GM21723 (cell line): ENCODE measurements at regions not wholly inside any gene's neighbourhood (a gene's known extent, or its start where the extent isn't known, plus 50 kb on each side); places are given as distances from the start of the nearest gene placed in this dataset.
"Not testable (repeated sequence)": the region's sequence is repeated elsewhere in the genome, so short reads cannot be mapped to it uniquely, and the experiment has no call there.

ENCODE experiments used
- ATAC-seq: cut with Tn5 transposase; IDR thresholded peaks from one replicate; pipeline ENCODE4 v1.9.1; 2021; ENCODE audit warnings: mild to moderate bottlenecking, moderate library complexity; ENCODE audit not compliant: unreplicated experiment

GRCh38 chr4:130043732-130044160, 947.8 kb downstream of the C4orf33 start:
- ATAC-seq, result no peak

- no peak for ATAC-seq
These were observed 949.0 kb downstream of the C4orf33 start for GRCh38 chr4:130044788-130045531.

- ATAC-seq, result no peak
These were observed 957.8 kb downstream of the C4orf33 start for GRCh38 chr4:130053723-130054122.

- ATAC-seq, result no peak
These were observed 959.0 kb downstream of the C4orf33 start for GRCh38 chr4:130054908-130055307.

- no peak for ATAC-seq
These were observed 960.3 kb downstream of the C4orf33 start for GRCh38 chr4:130056286-130056685.

- ATAC-seq, result no peak
These were observed 968.5 kb downstream of the C4orf33 start for GRCh38 chr4:130064471-130064870.

- no peak for ATAC-seq
These were observed 971.5 kb downstream of the C4orf33 start for GRCh38 chr4:130067419-130067818.

- ATAC-seq, result no peak
These were observed 972.1 kb downstream of the C4orf33 start for GRCh38 chr4:130068072-130068471.

- ATAC-seq, result no peak
These were observed 975.8 kb downstream of the C4orf33 start for GRCh38 chr4:130071746-130072145.

- no peak for ATAC-seq
These were observed 977.3 kb downstream of the C4orf33 start for GRCh38 chr4:130073145-130073790.

GRCh38 chr4:130074096-130074495, 978.1 kb downstream of the C4orf33 start:
- ATAC-seq, result no peak

GRCh38 chr4:130077275-130077674, 981.3 kb downstream of the C4orf33 start:
- no peak for ATAC-seq

- not testable (repeated sequence) for ATAC-seq
These were observed 983.1 kb downstream of the C4orf33 start for GRCh38 chr4:130079027-130079426.

GRCh38 chr4:130080872-130081451, 985.0 kb downstream of the C4orf33 start:
- ATAC-seq, result no peak

GRCh38 chr4:130090427-130090826, 994.5 kb downstream of the C4orf33 start:
- no peak for ATAC-seq

GRCh38 chr4:130092187-130093015, 996.4 kb downstream of the C4orf33 start:
- no peak for ATAC-seq

GRCh38 chr4:130099105-130099504, 1003.2 kb downstream of the C4orf33 start:
- ATAC-seq, result no peak

GRCh38 chr4:130110189-130110588, 1014.2 kb downstream of the C4orf33 start:
- ATAC-seq, result peak; percentile 68

GRCh38 chr4:130110770-130111169, 1014.8 kb downstream of the C4orf33 start:
- no peak for ATAC-seq

- no peak for ATAC-seq
These were observed 1028.1 kb downstream of the C4orf33 start for GRCh38 chr4:130124066-130124465.

- no peak for ATAC-seq
These were observed 1029.5 kb downstream of the C4orf33 start for GRCh38 chr4:130125467-130125866.
